Prostate gland (tissue), 2 donors: ENCODE measurements at regions not wholly inside any gene's neighbourhood (a gene's known extent, or its start where the extent isn't known, plus 50 kb on each side); places are given as distances from the start of the nearest gene placed in this dataset.

Experiments used
- DNase-seq: peaks from one replicate; pipeline ENCODE4 v3.0.0-alpha.2; 2019; ENCODE audit warnings: low spot score
- H3K27ac ChIP-seq, 2 donors: fragments of 200-600 bp; sonication (generic); 2 replicates each; pipeline ENCODE4 v1.5.1; 2017 to 2019
- H3K27me3 ChIP-seq: fragments of 200-600 bp; sonication (generic); replicated peaks from 2 replicates; pipeline ENCODE4 v1.5.1; 2019; ENCODE audit not compliant: insufficient read depth
- H3K36me3 ChIP-seq, 2 donors: fragments of 200-600 bp; sonication (generic); 1 replicate in 1 of 2; 2 replicates in 1 of 2; pipeline versions ENCODE4 v1.5.1 to v1.8.1; 2017 to 2019
- H3K4me1 ChIP-seq: fragments of 200-600 bp; sonication (generic); replicated peaks from 2 replicates; pipeline ENCODE4 v1.5.1; 2019
- H3K4me3 ChIP-seq, 2 donors: fragments of 200-600 bp; sonication (generic); 2 replicates each; pipeline ENCODE4 v1.5.1; 2017 to 2019
- H3K9me3 ChIP-seq: fragments of 200-600 bp; sonication (generic); 2 replicates; pipeline ENCODE4 v1.5.1; 2017
- POLR2A ChIP-seq: fragments of 450-650 bp; IDR thresholded peaks from one replicate; pipeline ENCODE4 v1.6.1; 2016; ENCODE audit warnings: antibody characterized with exemption, mild to moderate bottlenecking
- POLR2AphosphoS5 ChIP-seq: sonication (generic); formaldehyde crosslinking; IDR thresholded peaks from one replicate; pipeline ENCODE4 v1.6.1; 2017; ENCODE audit warnings: antibody characterized with exemption
- WGBS: methylation state at CpG from one replicate; pipeline ENCODE4 v1.1.5; 2018; 5-methylcytosine and 5-hydroxymethylcytosine counted together
- intact Hi-C: fragments of 100-400 bp; cut with DNase I; formaldehyde crosslinking; loops from one replicate; pipeline ENCODE4 v1.14.2; 2022
- TF ChIP-seq, protein P1 (sequence below), 4 experiments: fragments of 200-600 bp in 2 of 4; fragments of 450-650 bp in 2 of 4; sonication (generic) in 2 of 4; IDR thresholded peaks; 1 replicate in 3 of 4; 2 replicates in 1 of 4; pipeline ENCODE4 v1.5.1; 2016 to 2019; ENCODE audit warnings: antibody characterized with exemption in 4 of 4, mild to moderate bottlenecking in 2 of 4, moderate library complexity in 2 of 4

DNA sequence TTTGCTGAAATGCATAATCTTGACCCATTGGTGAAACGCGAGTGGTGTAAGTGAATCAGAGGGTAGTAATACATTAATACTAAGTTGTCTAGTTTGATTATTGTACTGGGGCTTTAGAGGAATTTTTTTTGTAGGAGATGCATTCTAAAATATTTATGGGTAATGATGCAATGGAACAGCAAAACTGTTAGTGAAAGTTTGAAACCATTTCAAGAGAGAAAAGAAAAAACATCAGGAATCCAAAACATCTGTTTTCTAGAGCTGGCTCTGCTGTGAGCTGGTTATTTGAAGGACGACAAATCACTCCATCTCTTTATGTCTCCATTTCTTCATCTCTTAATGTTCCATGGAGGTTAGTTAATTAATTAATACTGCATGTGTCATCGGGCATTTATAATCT, 351.9 kb upstream of the FAT1 start:
- intact Hi-C loops, result no loop called here
- TF ChIP-seq POLR2AphosphoS5, result no peak
- no peak overlapping the region for H3K27ac ChIP-seq
- H3K4me1 ChIP-seq, result no peaks in the 10 kb centered on the region
- WGBS, result 84% methylated on average over 4 of the region's 4 CpGs
- no peaks in the 10 kb centered on the region for H3K9me3 ChIP-seq
- no peaks in the 10 kb centered on the region for H3K27me3 ChIP-seq
- no peaks in the 10 kb centered on the region for H3K36me3 ChIP-seq
- DNase-seq, result no peak
- no peak overlapping the region for H3K4me3 ChIP-seq

DNA sequence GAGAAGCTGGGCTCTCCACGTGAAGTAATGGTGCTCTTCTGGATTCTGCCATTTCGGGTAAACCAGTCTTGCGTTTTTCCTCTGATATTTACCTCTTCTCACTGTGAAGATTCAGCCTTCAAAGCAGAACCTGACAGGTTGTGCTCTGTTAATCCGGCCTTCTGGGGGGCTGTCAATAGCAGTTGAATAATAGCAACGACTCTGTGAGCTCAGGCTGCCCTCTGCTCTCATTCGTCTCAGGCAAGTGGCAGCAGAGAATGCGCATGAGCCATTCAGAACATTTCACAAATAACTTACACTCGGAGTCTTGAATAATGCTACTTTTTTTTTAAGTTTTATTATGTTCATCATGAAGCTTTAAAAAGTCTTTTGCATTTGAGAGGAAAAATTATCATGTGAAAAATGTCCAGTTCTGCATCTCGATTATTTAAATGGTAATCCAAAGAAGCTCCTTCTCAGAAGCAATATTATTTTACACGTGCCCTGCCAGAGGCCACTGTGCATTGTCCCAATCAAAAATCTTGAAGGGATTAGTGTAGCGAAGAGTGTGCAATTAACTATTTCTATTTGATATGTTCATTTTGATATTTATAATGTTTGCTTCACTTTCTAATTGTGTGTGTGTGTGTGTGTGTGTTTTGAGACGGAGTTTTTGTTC, 354.2 kb upstream of the FAT1 start:
- no peak overlapping the region for H3K27ac ChIP-seq
- no peaks in the 10 kb centered on the region for H3K9me3 ChIP-seq
- DNase-seq, result no peak
- no peaks in the 10 kb centered on the region for H3K4me1 ChIP-seq
- TF ChIP-seq, protein P1, sequence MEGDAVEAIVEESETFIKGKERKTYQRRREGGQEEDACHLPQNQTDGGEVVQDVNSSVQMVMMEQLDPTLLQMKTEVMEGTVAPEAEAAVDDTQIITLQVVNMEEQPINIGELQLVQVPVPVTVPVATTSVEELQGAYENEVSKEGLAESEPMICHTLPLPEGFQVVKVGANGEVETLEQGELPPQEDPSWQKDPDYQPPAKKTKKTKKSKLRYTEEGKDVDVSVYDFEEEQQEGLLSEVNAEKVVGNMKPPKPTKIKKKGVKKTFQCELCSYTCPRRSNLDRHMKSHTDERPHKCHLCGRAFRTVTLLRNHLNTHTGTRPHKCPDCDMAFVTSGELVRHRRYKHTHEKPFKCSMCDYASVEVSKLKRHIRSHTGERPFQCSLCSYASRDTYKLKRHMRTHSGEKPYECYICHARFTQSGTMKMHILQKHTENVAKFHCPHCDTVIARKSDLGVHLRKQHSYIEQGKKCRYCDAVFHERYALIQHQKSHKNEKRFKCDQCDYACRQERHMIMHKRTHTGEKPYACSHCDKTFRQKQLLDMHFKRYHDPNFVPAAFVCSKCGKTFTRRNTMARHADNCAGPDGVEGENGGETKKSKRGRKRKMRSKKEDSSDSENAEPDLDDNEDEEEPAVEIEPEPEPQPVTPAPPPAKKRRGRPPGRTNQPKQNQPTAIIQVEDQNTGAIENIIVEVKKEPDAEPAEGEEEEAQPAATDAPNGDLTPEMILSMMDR (IDR thresholded peaks at IDR 0.05), result no peak
- TF ChIP-seq POLR2AphosphoS5, result no peak
- TF ChIP-seq POLR2A, result no peak
- 65% methylated on average over 12 of the region's 12 CpGs for WGBS
- no peaks in the 10 kb centered on the region for H3K36me3 ChIP-seq
- H3K4me3 ChIP-seq, result no peak overlapping the region
- no peaks in the 10 kb centered on the region for H3K27me3 ChIP-seq
- intact Hi-C loops, result no loop called here

DNA sequence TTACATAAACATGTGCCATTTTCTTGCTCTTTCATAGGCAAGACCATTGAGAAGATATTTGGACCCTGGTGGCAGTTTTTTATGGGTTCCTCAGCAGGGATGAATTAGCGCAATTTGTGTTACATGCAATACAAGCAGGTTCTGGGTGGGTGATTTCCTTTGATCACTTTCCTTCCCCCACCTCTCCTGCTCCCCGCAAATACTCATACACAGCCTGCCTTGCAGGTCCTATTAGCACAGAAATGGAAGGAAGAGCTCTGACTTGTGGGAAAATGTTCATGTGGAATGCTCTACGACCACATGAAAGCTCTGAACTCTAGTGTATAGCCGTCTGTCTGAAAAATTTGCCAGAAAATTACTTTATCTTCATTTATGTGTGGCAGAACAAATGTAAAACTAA, 361.0 kb upstream of the FAT1 start:
- Histone ChIP-seq H3K4me1 (no peaks in the 10 kb centered on the region), H3K27me3 (no peaks in the 10 kb centered on the region), H3K9me3 (no peaks in the 10 kb centered on the region), H3K36me3 (no peaks in the 10 kb centered on the region), H3K27ac (no peak overlapping the region), H3K4me3 (no peak overlapping the region)
- TF ChIP-seq, protein P1 (IDR thresholded peaks at IDR 0.05), result no peak
- TF ChIP-seq POLR2AphosphoS5, result no peak
- TF ChIP-seq POLR2A, result no peak
- 72% methylated on average over 4 of the region's 4 CpGs for WGBS
- intact Hi-C loops, result no loop called here
- DNase-seq, result no peak

DNA sequence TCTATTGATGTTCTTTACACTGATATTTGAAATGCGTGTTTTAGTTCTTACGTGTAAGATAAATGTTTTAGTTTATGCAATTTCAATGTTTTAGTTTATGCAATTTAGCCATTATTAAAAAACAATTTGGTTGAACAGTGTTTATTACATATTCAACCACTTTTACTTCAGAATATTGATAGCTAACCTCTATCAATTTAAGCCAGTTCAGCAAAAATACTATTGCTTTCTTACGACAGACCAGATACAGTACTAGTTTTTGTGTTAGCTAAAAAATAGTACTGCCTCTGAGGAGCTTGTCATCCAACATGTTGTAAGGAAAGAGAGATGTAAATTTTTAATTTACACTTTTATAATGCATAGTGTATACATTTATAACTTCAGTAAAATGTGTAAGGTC, 361.7 kb upstream of the FAT1 start:
- Histone ChIP-seq H3K36me3 (no peaks in the 10 kb centered on the region), H3K9me3 (no peaks in the 10 kb centered on the region), H3K4me3 (no peak overlapping the region), H3K27ac (no peak overlapping the region), H3K4me1 (no peaks in the 10 kb centered on the region), H3K27me3 (no peaks in the 10 kb centered on the region)
- TF ChIP-seq, protein P1 (IDR thresholded peaks at IDR 0.05), result no peak
- no peak for TF ChIP-seq POLR2AphosphoS5
- WGBS, result 94% methylated on average over 3 of the region's 3 CpGs
- intact Hi-C loops, result no loop called here
- DNase-seq, result no peak

DNA sequence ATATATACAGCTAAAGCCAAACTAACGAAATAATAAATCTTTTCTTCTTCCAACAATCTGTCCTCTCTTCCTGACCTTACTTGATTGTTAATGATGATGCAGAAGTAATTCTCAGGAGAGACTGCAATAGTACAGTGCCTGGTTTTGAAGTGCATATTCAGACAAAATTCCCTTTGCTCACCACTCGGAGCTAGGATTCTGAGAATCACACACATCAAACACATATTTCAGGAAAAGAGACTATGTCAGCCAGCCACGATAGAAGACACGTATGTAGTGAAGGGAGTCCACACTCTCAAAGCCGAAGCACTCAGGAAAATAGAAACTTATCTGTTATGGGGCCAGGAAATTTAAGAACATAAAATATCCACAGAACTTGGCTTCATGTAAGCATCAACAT, 362.5 kb upstream of the FAT1 start:
- no peak for DNase-seq
- no peaks in the 10 kb centered on the region for H3K36me3 ChIP-seq
- H3K27ac ChIP-seq, result no peak overlapping the region
- no peaks in the 10 kb centered on the region for H3K27me3 ChIP-seq
- intact Hi-C loops, result no loop called here
- TF ChIP-seq, protein P1 (IDR thresholded peaks at IDR 0.05), result no peak
- TF ChIP-seq POLR2A, result no peak
- no peak for TF ChIP-seq POLR2AphosphoS5
- no peaks in the 10 kb centered on the region for H3K4me1 ChIP-seq
- 91% methylated on average over 5 of the region's 5 CpGs for WGBS
- no peaks in the 10 kb centered on the region for H3K9me3 ChIP-seq
- H3K4me3 ChIP-seq, result no peak overlapping the region
